Duodenal mucosa (tissue), 2 donors: ENCODE measurements at regions not wholly inside any gene's neighbourhood (a gene's known extent, or its start where the extent isn't known, plus 50 kb on each side); places are given as distances from the start of the nearest gene placed in this dataset.

Experiments
- H3K27ac ChIP-seq: one replicate; pipeline ENCODE4 v1.7.0; 2013; ENCODE audit warnings: low read depth, low read length
- H3K27me3 ChIP-seq, 2 donors: one replicate each; pipeline ENCODE4 v1.7.0; 2013; ENCODE audit warnings: low read length in 2 of 2, control low read depth in 1 of 2; ENCODE audit not compliant: insufficient read depth in 2 of 2, control insufficient read depth in 1 of 2
- H3K36me3 ChIP-seq, 2 donors: one replicate each; pipeline ENCODE4 v1.7.0; 2013; ENCODE audit warnings: low read length in 2 of 2, control low read depth in 1 of 2; ENCODE audit not compliant: insufficient read depth in 2 of 2, control insufficient read depth in 1 of 2
- H3K4me1 ChIP-seq, 2 donors: one replicate each; pipeline ENCODE4 v1.7.0; 2013; ENCODE audit warnings: low read length in 2 of 2, control low read depth in 1 of 2; ENCODE audit not compliant: insufficient read depth in 2 of 2, control insufficient read depth in 1 of 2
- H3K4me3 ChIP-seq, 2 donors: one replicate each; pipeline ENCODE4 v1.7.0; 2013; ENCODE audit warnings: low read length in 2 of 2, low read depth in 1 of 2
- H3K9ac ChIP-seq, 2 donors: one replicate each; pipeline ENCODE4 v1.7.0; 2013; ENCODE audit warnings: low read length in 2 of 2, low read depth in 1 of 2
- H3K9me3 ChIP-seq, 2 donors: one replicate each; pipeline ENCODE4 v1.7.0; 2013; ENCODE audit warnings: low read length in 2 of 2, control low read depth in 1 of 2; ENCODE audit not compliant: control insufficient read depth in 1 of 2

DNA sequence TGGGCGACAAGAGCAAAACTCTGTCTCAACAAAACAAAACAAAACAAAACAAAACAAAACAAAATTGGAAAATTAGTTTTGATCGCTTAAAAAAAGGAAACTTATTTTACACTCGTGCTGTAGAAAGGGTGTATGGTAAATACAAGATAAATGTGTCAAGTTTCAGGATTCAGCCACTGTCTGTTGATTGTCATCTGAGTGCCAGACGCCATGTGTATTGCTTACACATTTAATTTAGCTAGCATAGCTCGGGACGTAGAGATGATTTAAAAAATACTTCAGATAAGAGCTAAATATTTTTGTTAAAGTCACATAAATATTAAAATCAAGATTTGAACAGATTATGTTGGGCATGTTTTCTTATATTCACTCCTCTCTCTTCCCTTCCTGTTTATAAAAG lies 568.1 kb upstream of the ZNF804A start:
- H3K9ac ChIP-seq, result no peak overlapping the region
- H3K4me3 ChIP-seq, result no peak overlapping the region
- no peaks in the 10 kb centered on the region for H3K4me1 ChIP-seq
- no peaks in the 10 kb centered on the region for H3K27me3 ChIP-seq
- H3K27ac ChIP-seq, result no peak overlapping the region
- H3K9me3 ChIP-seq, result no peaks in the 10 kb centered on the region
- H3K36me3 ChIP-seq, result no peaks in the 10 kb centered on the region

DNA sequence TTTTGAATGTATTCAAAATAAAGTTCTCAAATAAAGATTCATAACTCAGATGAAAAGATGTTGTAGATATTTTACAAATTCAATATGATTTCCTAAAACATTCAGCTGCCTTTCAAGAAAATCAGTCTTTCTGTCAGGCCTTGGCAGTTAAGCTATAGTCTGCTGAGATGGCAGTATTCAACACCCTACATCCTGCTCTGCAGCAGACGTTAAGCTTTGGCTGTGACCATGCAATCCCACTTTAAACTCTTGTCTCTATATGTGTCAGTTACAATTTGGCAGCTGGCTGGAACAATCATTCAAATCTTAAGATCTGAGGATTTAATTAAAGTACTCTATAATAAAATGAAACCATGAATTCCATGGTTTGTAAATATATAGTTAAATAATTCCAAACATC lies 567.3 kb upstream of the ZNF804A start:
- Histone ChIP-seq H3K4me3 (no peak overlapping the region), H3K4me1 (no peaks in the 10 kb centered on the region), H3K9me3 (no peaks in the 10 kb centered on the region), H3K9ac (no peak overlapping the region), H3K27ac (no peak overlapping the region), H3K27me3 (no peaks in the 10 kb centered on the region), H3K36me3 (no peaks in the 10 kb centered on the region)

DNA sequence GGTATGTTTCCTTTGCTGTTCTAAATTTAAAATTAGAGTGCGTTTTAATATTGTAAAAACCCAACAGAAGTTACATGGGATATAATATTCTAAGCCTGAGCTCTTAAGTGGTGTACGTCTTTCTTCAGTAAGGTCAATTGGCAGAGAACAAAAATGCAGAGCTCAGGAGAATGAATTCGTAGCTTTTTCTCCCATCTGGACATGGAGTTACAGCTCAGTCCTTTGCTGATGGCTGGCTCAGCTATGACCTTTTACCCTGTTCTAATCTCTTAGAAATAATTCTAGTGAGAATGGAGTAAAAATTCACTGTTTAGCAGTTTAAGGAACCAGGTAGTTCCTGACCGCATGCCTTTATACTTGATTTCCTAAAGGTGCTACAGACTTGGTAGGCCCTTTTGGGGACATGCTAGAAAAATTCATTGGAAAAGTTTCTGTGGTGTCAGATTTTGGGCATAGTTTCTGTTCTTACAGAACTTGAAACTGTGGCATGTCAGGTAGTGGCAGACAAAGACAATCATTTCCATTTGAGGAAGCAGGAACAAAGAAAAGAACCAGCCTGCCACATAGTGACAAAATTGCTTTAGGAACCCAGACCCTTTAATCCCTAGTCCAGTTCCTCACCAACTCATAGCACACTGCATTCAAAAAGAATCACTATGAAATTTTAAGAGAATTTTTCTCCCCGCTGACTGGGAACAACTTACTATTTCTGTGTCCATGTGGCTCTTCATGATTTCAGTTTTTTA lies 566.8 kb upstream of the ZNF804A start:
- Histone ChIP-seq H3K4me3 (no peak overlapping the region), H3K36me3 (no peaks in the 10 kb centered on the region), H3K27ac (no peak overlapping the region), H3K9ac (no peak overlapping the region), H3K9me3 (no peaks in the 10 kb centered on the region), H3K27me3 (no peaks in the 10 kb centered on the region), H3K4me1 (no peaks in the 10 kb centered on the region)

DNA sequence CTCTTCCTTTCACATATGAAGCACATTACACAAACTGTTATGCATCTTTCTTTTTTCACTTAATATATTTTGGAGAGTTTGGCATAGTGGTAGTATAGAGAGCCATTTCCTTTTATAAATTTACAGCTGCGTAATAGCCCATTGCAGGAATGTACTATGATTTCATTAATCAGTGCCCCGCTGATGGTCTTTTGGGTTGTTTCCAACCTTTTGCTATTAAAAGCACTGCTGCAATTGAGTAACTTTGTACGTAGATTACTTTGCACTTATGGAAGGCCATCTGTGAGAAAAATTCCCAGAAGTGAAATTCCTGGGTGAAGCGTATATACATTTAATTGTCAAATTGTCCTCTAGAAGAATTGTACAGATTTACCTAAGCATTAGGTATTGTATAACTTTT lies 565.3 kb upstream of the ZNF804A start:
- Histone ChIP-seq H3K27ac (no peak overlapping the region), H3K9me3 (no peaks in the 10 kb centered on the region), H3K27me3 (no peaks in the 10 kb centered on the region), H3K4me3 (no peak overlapping the region), H3K4me1 (no peaks in the 10 kb centered on the region), H3K9ac (no peak overlapping the region), H3K36me3 (no peaks in the 10 kb centered on the region)

DNA sequence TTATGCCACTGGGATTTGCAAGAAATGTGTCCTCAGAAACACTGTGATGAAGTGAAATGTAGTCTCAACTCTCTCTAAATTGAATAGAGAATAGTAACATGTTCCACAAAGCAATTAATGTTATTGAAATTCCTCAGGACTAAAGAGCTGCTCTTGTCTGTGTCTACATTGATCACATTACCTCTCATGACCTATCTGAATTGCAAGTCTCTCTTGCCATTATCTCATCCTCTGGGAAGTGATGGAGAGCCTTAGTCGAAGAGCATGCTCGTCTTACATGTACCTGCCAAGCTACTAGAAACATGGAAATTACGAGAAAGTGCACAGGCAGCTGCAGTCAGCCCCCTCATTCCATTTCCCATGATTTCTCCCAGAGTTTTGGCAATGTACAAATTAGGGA lies 561.1 kb upstream of the ZNF804A start:
- no peaks in the 10 kb centered on the region for H3K4me1 ChIP-seq
- H3K9me3 ChIP-seq, result no peaks in the 10 kb centered on the region
- no peaks in the 10 kb centered on the region for H3K36me3 ChIP-seq
- H3K4me3 ChIP-seq, result no peak overlapping the region
- H3K27ac ChIP-seq, result no peak overlapping the region
- H3K27me3 ChIP-seq, result no peaks in the 10 kb centered on the region
- H3K9ac ChIP-seq, result no peak overlapping the region

DNA sequence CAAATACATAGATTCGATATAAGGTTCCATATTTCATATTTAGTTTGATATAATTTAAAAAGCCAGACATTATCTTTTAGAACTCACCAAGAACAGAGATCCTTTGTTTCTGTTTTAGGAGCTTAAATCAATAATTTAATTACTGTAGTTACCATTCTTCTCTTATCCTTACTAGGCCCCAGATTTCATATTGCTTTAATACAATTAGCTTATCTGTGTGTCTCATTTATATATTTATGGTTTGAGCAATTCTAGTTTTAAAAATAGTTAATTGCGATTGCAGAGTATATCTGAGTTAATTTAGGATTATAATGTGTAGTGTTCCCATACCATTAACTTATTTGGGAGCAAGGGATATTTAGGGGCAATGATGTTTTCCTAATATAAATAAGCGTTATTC lies 558.8 kb upstream of the ZNF804A start:
- no peaks in the 10 kb centered on the region for H3K27me3 ChIP-seq
- no peaks in the 10 kb centered on the region for H3K36me3 ChIP-seq
- H3K9ac ChIP-seq, result no peak overlapping the region
- no peaks in the 10 kb centered on the region for H3K9me3 ChIP-seq
- no peaks in the 10 kb centered on the region for H3K4me1 ChIP-seq
- no peak overlapping the region for H3K27ac ChIP-seq
- H3K4me3 ChIP-seq, result no peak overlapping the region

DNA sequence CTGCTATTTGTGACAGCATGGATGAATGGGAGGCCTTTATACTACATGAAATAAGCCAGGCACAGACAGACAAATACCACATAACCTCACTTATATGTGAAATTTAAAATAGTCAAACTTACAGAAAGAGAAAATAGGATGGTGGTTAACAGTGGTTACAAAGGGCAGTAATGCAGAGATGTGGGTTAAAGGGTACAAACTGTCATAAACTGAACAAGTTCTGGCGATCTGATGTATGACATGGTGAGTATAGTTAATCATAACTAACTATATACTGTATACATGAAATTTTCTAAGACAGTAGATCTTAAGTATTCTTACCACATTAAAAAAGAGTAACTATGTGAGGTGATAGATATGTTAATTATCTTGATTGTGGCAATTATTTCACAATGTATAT lies 558.1 kb upstream of the ZNF804A start:
- Histone ChIP-seq H3K36me3 (no peaks in the 10 kb centered on the region), H3K27me3 (no peaks in the 10 kb centered on the region), H3K9me3 (no peaks in the 10 kb centered on the region), H3K4me1 (no peaks in the 10 kb centered on the region), H3K4me3 (no peak overlapping the region), H3K9ac (no peak overlapping the region), H3K27ac (no peak overlapping the region)

DNA sequence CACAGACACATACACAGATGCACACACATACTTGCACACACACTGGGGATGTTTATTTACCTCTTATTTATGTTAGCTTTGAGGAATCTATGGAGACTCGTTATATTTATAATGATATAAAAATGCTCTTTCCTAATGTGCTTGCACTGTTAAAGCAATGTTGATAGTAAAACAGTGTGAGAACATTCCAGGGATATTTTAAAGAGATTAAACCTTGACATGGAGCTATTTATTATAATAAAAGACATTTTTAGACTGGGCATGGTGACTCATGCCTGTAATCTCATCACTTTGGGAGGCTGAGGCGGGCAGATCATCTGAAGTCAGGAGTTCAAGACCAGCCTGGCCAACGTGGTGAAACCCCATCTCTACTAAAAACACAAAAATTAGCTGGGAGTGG lies 557.3 kb upstream of the ZNF804A start:
- Histone ChIP-seq H3K27me3 (no peaks in the 10 kb centered on the region), H3K27ac (no peak overlapping the region), H3K4me3 (no peak overlapping the region), H3K9me3 (no peaks in the 10 kb centered on the region), H3K4me1 (no peaks in the 10 kb centered on the region), H3K9ac (no peak overlapping the region), H3K36me3 (no peaks in the 10 kb centered on the region)

DNA sequence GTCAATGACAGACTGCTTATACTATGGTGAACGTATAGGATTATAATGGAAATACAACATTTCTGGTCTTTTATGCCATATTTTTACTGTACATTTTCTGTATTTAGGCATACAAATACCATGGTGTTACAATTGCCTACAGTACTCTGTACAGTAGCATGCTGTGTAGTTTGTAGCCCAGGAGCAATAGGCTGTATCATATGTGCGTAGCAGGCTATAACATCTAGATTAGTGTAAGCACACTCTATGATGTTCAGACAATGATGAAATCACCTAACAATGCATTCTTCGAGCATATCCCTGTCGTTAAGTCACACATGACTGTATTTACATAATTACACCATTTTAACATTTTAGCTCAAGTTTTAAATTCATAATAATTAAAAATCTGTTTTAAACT lies 556.6 kb upstream of the ZNF804A start:
- H3K4me1 ChIP-seq, result no peaks in the 10 kb centered on the region
- H3K36me3 ChIP-seq, result no peaks in the 10 kb centered on the region
- no peak overlapping the region for H3K4me3 ChIP-seq
- no peaks in the 10 kb centered on the region for H3K27me3 ChIP-seq
- H3K9ac ChIP-seq, result no peak overlapping the region
- no peaks in the 10 kb centered on the region for H3K9me3 ChIP-seq
- H3K27ac ChIP-seq, result no peak overlapping the region

DNA sequence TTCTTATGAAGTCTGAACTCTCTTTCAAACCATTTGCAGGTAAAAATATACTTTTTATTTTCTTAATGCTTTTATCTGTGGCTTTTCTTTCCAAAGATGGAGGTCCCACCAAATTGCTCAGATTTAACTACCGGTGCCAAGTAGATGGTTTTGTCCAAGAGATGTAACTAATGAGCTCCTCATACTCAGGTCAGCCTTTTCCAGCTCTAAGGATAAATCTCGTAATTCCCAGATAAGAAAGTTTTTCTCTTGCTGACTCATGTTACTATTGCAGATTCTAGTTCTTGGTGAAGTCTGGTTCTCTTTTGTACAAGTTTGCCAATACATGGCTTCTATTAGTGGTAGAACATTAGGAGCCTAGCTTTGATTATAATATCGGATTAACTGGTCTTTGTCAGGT lies 550.8 kb upstream of the ZNF804A start:
- H3K27ac ChIP-seq, result no peak overlapping the region
- no peak overlapping the region for H3K9ac ChIP-seq
- no peaks in the 10 kb centered on the region for H3K9me3 ChIP-seq
- H3K27me3 ChIP-seq, result no peaks in the 10 kb centered on the region
- no peaks in the 10 kb centered on the region for H3K4me1 ChIP-seq
- H3K36me3 ChIP-seq, result no peaks in the 10 kb centered on the region
- no peak overlapping the region for H3K4me3 ChIP-seq

DNA sequence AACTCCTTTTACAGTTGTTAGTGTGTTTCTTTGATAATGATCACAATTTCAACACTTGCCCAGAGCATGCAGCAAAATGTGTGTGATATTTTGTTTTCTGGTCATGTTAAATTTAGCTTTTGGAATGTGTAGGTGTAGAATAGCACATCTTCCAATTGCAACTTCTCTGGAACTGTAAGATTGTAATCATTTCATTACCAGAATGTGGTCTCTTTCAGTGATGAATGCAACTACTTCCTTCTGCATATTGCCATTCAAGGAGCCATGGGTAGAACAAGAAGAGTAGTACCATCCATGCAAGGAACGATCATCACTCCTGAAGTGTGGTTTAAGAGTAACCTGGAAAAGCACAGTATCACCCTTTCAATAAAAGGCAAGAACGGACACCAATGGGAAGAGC lies 548.8 kb upstream of the ZNF804A start:
- Histone ChIP-seq H3K4me3 (no peak overlapping the region), H3K9ac (no peak overlapping the region), H3K36me3 (no peaks in the 10 kb centered on the region), H3K9me3 (no peaks in the 10 kb centered on the region), H3K4me1 (peaks cover 0 to 4% of the 10 kb centered on the region in 2 donors), H3K27me3 (no peaks in the 10 kb centered on the region), H3K27ac (no peak overlapping the region)
